ENCODE measurements at regions not wholly inside any gene's neighbourhood (a gene's known extent, or its start where the extent isn't known, plus 50 kb on each side); places are given as distances from the start of the nearest gene placed in this dataset.

DNA sequence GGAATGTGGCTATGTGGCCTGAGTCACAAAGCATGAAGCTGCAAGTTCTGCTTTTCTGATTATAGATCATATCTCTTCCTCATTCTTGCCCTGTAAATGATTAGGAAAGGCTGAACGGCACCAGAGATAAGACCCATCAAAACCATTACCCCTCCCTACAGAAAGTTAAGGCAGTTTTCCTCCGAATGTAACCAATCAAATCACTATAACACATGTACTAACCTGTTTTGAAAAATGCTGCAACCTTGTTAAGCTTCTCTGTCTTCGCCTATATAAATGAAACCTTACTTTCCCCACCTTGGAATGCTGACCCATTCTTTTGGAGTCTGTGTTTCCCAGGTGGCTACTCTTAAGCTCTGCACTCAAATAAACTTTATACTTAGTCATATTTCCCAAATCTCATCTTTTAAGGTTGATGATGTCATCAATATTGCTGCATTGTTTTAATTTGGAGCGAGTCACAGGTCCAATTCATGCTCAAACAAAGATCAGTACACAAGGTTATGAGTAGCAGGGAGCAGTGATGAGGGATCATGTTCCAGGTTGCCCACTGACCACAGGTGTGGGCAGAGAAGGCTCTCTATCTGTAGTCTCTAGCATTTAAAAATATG lies 662.3 kb downstream of the IRS1 start:
- Mint-ChIP-seq H3K4me1 (ENCODE audit: unreplicated experiment) (no peaks in the 10 kb centered on the region), H3K27ac (ENCODE audit: unreplicated experiment) (no peak overlapping the region), H3K9me3 (ENCODE audit: unreplicated experiment) (peaks cover 4% of the 10 kb centered on the region), H3K36me3 (ENCODE audit: low read depth, unreplicated experiment) (no peaks in the 10 kb centered on the region), H3K4me3 (ENCODE audit: unreplicated experiment) (no peak overlapping the region), H3K27me3 (ENCODE audit: unreplicated experiment) (no peaks in the 10 kb centered on the region)
- no peak for DNase-seq (ENCODE audit: low spot score)
- TF ChIP-seq, protein P1, sequence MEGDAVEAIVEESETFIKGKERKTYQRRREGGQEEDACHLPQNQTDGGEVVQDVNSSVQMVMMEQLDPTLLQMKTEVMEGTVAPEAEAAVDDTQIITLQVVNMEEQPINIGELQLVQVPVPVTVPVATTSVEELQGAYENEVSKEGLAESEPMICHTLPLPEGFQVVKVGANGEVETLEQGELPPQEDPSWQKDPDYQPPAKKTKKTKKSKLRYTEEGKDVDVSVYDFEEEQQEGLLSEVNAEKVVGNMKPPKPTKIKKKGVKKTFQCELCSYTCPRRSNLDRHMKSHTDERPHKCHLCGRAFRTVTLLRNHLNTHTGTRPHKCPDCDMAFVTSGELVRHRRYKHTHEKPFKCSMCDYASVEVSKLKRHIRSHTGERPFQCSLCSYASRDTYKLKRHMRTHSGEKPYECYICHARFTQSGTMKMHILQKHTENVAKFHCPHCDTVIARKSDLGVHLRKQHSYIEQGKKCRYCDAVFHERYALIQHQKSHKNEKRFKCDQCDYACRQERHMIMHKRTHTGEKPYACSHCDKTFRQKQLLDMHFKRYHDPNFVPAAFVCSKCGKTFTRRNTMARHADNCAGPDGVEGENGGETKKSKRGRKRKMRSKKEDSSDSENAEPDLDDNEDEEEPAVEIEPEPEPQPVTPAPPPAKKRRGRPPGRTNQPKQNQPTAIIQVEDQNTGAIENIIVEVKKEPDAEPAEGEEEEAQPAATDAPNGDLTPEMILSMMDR (IDR thresholded peaks at IDR 0.05; ENCODE audit: unreplicated experiment), result no peak

DNA sequence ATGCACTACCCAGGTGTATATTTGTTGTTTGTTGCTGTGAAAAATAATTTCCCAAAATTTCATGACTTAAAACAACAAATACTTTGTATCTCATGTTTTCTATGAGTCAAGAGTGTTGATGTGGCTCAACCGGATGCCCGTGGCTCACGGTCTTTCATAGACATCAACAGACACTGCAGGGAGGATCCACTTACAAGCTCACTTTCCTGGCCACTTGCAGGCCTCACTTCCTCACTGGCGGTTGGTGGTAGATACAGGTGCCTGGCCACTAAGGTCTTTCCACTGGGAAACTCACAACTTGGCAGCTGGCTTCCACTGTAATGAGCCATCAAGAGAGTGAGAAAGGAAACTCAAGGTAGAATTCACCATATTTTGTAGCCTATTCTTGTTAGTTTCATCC lies 662.9 kb downstream of the IRS1 start:
- H3K27me3 Mint-ChIP-seq (ENCODE audit: unreplicated experiment), result no peaks in the 10 kb centered on the region
- no peak for DNase-seq (ENCODE audit: low spot score)
- peaks cover 4% of the 10 kb centered on the region for H3K9me3 Mint-ChIP-seq (ENCODE audit: unreplicated experiment)
- H3K36me3 Mint-ChIP-seq (ENCODE audit: low read depth, unreplicated experiment), result no peaks in the 10 kb centered on the region
- no peak overlapping the region for H3K4me3 Mint-ChIP-seq (ENCODE audit: unreplicated experiment)
- H3K27ac Mint-ChIP-seq (ENCODE audit: unreplicated experiment), result no peak overlapping the region
- no peaks in the 10 kb centered on the region for H3K4me1 Mint-ChIP-seq (ENCODE audit: unreplicated experiment)
- TF ChIP-seq, protein P1 (IDR thresholded peaks at IDR 0.05; ENCODE audit: unreplicated experiment), result no peak

DNA sequence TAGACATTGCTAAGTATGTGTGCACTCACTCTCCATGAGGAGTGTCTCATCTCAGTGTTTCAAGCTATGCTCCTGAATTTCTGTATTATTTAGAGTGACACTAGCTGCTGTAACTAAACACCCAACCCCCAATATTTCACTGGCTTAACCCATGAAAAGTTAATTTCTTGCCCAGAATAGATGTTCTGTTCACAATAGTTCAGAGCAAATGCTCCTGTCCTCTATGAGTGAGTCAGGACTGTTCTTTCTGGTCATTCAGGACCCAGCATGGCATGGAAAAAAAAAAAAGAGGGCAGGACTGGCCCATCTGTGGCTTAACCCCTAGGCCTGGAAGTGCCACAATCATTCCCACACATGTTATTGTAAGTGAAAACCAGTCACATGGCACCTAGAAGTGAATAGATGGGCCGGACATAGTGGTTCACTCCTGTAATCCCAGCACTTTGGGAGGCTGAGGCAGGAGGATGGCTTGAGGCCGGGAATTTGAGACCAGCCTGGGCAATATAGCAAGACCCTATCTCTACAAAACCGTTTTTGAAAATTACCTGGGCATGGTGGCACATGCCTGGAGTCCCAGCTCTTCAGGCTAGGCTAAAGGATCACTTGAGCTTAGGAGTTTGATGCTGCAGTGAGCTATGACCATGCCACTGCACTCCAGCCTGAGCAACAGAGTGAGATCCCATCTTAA lies 663.6 kb downstream of the IRS1 start:
- Mint-ChIP-seq H3K36me3 (ENCODE audit: low read depth, unreplicated experiment) (no peaks in the 10 kb centered on the region), H3K9me3 (ENCODE audit: unreplicated experiment) (peaks cover 4% of the 10 kb centered on the region), H3K4me3 (ENCODE audit: unreplicated experiment) (no peak overlapping the region), H3K27ac (ENCODE audit: unreplicated experiment) (no peak overlapping the region), H3K4me1 (ENCODE audit: unreplicated experiment) (no peaks in the 10 kb centered on the region), H3K27me3 (ENCODE audit: unreplicated experiment) (no peaks in the 10 kb centered on the region)
- DNase-seq (ENCODE audit: low spot score), result no peak
- TF ChIP-seq, protein P1 (IDR thresholded peaks at IDR 0.05; ENCODE audit: unreplicated experiment), result no peak

DNA sequence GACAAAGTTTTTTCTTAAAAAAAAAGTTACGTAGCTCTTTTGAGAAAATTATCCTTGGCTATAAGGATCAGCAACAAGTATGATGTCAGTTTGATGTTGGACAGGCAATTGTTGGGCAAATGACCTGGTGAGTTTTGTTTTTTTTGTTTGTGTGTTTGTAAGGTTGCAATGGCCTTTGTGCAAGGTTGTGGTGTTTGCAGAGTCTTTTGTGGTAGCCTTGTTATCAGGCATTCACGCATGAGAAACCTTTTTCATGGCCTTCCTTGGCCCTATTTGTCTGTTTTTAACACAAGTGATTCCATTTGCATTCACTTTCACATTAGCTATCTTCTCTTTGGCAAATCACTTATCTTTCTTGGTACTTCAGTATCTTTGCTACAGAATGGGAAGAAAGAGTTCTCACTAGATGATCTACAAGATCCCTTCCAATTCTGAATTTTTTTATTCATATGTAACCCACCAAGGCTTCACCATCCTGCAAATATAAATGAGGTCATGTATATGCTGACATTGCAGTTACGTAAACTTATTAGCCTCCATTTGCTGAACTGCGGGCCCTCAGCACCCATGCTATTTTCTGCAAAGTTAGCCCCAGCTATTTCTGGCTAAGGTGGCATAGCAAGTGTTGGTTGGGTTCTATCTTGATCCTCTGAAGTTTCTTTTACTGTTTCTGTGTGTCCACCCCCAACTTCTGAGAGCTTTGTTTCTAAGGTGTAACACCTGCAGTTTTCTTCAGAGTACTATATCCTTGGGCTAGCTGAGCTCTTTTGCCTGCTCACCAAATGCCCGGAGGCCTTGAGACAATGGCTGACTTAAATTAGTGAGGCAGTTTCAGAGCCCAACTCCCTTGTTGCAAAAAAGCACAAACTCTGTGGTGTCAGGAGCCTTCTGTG lies 667.1 kb downstream of the IRS1 start:
- Mint-ChIP-seq H3K36me3 (ENCODE audit: low read depth, unreplicated experiment) (no peaks in the 10 kb centered on the region), H3K9me3 (ENCODE audit: unreplicated experiment) (peaks cover 4% of the 10 kb centered on the region), H3K27ac (ENCODE audit: unreplicated experiment) (no peak overlapping the region), H3K27me3 (ENCODE audit: unreplicated experiment) (no peaks in the 10 kb centered on the region), H3K4me3 (ENCODE audit: unreplicated experiment) (no peak overlapping the region), H3K4me1 (ENCODE audit: unreplicated experiment) (no peaks in the 10 kb centered on the region)
- TF ChIP-seq, protein P1 (IDR thresholded peaks at IDR 0.05; ENCODE audit: unreplicated experiment), result no peak
- no peak for DNase-seq (ENCODE audit: low spot score)

All from endothelial cell (in vitro differentiated cells).